Body of pancreas (tissue), 4 donors: ENCODE measurements at regions not wholly inside any gene's neighbourhood (a gene's known extent, or its start where the extent isn't known, plus 50 kb on each side); places are given as distances from the start of the nearest gene placed in this dataset.

Source experiments
- CTCF ChIP-seq, 7 experiments: fragments of 450-650 bp in 4 of 7; fragments of 200-600 bp in 3 of 7; sonication (generic) in 3 of 7; IDR thresholded peaks; one replicate each; pipeline ENCODE4 v1.5.1; 2016 to 2019; ENCODE audit warnings: antibody characterized with exemption in 7 of 7
- POLR2A ChIP-seq, 3 donors: fragments of 450-650 bp; IDR thresholded peaks; one replicate each; pipeline ENCODE4 v1.6.1; 2016; ENCODE audit warnings: antibody characterized with exemption in 3 of 3, mild to moderate bottlenecking in 2 of 3

GRCh38 chr7:47639495-47640110, 57.7 kb upstream of the TNS3 start:
- TF ChIP-seq POLR2A (IDR thresholded peaks at IDR 0.05) = no peak
- TF ChIP-seq CTCF (IDR thresholded peaks at IDR 0.05) = no peak
